GM21367 (cell line): ENCODE measurements at regions not wholly inside any gene's neighbourhood (a gene's known extent, or its start where the extent isn't known, plus 50 kb on each side); places are given as distances from the start of the nearest gene placed in this dataset.
"Not testable (repeated sequence)": the region's sequence is repeated elsewhere in the genome, so short reads cannot be mapped to it uniquely, and the experiment has no call there.

Experiments
- ATAC-seq: cut with Tn5 transposase; IDR thresholded peaks from one replicate; pipeline ENCODE4 v1.9.1; 2021; ENCODE audit not compliant: unreplicated experiment

DNA sequence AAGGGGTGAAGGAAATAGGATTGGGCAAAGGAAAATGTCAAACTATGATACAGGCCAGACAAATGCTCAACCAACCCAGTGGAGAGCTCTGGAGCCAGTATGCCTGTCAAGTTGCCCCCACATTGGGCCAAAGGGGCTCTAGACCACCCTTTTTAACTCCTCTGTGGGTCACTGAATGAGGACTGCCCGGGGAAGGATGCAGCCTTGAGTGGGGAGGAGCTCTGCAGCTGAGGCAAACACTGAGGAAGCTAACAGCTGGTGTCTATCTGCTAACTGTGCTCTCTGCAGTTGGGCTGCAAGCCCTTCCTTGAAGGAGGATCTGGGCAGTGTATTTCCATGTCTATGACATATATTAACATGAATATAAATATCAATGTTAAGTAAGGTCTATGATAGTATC is 98.4 kb upstream of the PRSS16 start:
- ATAC-seq, result no peak

DNA sequence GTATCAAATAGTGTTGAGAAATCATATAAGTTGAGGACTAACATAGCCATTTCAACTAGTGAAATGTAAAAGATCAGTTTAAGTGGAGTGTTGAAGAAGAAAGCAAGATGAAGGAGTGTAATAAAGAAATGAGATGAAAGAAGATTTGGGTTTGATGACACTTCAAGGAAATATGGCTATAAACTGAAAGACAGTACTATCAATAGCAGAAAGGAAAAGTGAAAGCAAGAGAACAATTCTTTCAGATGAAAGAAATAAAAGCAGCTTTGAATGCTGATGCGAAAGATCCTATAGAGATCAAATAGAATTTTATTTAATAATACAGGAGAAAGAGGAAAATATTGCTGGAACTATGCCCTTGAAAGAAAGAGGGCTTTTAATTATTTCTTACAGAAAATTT is 92.8 kb upstream of the PRSS16 start:
- no peak for ATAC-seq

DNA sequence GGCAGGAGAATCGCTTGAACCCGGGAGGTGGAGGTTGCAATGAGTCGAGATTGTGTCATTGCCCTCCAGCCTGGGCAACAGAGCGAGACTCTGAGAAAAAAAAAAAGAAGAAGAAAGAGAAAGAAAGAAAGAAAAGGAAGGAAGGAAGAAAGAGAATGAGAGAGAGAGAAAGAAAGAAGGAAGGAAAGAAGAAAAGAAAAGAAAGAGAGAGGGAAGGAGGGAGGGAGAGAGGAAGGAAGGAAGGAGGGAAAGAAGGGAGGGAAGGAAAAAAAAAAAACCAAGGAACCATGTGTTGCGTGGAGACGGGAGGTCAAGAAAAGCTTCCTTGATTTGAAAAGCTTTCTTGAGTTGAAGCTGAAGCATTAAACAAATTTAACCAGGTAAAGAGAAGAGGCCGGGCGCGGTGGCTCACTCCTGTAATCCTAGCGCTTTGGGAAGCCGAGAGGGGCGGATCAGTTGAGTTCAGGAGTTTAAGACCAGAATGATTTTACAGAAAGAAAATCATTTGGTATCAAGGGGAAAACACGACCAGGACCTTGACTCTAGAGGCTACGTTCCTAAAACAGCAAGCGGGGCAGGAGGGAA is 90.5 kb upstream of the PRSS16 start:
- ATAC-seq, result no peak

DNA sequence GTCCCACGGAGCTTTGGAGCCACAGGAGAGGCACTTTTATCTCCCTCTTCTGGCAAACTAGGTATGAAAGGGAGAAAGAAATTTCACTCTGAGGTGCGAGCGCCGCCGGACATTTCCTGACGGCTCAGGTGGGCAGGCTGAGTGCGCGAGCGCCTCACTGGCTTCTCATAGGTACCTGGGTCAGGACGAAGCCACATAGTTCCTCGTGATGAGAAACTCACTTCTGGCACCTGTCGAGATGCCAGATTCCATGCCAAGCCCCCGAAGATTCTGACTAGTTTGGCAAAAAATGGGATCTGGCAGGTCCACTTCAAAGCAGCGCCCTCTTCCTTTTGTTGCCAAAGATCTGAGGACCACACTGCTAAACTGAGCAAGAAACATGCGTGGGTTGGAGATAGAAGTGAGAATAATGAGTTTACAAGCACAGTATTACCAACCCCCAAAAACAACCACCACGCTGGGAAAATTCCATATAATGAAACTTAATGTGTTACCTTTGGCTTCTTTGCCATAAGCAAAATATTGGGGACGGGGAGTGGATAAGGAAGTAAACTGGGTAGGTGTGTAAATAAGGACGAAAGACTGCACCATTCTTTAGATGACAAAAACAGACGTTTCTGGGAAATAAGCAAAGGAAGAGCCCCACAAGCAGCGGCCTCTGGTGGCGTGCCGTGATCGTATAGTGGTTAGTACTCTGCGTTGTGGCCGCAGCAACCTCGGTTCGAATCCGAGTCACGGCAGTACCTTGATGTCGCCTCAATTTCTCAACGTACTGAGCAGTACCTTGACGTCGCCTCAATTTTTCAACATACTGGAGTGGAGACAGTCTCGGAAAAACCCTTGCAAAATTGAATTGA is 89.8 kb upstream of the PRSS16 start:
- ATAC-seq, result no peak

DNA sequence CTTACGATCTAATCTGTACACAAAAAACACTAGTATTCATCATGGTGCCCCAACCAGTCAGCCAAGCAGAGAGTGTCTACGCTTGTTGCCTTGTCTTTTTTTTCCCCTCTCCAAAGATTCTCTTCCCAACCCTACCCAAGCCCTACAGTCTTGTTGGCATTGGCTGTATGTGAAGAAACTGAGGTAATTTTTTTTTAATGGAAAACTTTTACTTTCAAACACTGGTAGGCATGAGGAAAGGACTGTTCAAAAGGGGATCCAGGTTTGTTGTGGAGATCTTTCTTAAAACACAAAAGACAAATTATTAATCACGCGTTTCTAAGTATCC is 89.2 kb upstream of the PRSS16 start:
- ATAC-seq, result no peak

DNA sequence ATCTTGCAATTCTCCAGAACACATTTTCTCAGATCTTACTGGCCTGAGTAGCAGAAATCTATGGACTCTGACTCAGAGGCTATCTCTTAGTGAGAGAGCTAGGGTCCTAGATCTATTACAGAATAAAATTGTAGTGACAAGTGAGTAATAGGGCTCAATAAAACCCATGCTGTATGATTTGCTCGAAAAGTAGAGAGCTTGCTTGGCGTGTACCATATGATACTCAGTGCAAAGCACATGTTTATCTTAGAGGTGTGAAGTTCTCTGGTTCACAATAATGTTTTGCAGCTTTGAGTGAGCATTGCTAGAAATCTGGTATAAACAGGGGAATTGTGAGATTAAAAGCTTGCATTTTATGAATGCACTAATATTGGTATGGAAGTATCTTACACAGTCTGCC is 87.8 kb upstream of the PRSS16 start:
- ATAC-seq, result no peak

DNA sequence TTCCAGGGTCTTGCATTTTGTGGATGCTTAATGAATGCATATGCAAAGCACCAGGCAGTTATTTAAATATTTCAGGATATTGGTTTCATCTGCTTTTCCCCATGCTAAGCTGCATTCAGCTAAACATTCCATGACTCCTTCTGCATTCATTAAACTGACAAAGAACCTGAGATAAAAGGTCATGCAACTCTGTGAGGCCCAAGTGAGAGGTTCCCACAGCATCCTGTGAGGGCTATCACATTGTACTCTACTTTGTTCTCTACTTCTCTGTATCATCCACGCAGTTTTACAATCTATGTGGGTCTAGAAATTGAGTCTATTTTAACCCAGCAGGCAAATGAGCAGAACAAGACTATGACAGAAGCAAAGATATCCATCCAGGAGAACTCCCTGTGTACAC is 86.4 kb upstream of the PRSS16 start:
- no peak for ATAC-seq

DNA sequence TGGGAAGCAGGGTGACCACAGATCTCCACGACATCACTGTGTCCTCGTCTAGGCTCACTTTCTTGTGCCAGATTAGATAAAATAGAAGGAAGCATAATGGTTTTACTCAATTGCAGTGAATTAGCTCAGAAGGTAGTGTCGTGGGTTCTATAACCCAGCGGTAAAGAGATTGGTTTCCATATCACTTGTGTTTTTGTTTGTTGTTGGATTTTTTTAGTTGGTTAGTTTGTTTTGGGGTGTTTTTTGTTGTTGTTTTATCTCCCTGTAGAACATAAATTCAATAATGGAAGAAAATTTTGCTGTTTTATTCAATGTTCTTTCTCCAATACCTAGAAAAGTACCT is 85.9 kb upstream of the PRSS16 start:
- ATAC-seq, result no peak

DNA sequence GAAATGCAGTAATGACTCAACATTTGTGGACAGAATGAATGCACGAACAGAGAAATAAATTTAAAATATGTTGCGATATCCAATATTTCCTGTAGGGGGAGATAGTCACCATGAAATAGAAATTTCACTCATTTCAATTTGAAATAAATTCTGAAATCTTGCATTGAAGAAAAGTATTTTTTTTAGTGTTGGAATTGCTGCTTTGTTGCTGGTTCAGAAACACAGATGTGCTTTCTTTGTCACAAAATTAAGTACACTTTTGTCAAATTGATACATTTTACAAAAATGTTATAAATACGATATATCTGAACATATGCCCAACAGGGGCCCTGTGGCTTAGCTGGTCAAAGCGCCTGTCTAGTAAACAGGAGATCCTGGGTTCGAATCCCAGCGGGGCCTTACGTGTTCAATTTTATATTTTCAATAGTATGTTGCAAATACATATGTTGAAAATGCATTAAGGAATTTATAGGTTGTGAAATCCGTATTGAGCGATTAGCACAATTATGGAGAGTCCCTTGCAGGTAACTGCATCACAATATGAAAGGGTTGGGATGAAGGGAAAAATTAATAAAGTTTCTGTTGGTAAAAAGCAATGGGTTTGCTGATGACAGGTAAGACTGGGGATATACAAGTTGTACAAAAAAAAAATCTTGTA is 85.4 kb upstream of the PRSS16 start:
- no peak for ATAC-seq

DNA sequence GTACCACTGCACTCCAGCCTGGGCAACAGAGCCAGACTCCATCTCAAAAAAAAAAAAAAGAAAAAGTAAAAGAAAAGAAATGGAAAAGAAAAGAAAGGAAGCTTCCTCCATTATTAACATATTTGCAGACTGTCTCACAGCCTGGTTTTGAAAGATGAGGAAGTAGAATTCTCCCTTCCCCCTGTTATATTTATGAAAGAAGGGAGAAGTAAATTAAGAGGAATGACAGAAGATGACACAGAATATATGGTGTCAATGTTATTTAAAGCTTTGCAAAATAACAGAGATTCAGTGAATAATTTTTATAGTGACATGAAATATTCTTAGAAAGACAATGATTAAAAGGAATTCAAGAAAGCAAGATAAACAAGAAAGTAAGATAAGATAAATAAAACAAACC is 83.7 kb upstream of the PRSS16 start:
- no peak for ATAC-seq

DNA sequence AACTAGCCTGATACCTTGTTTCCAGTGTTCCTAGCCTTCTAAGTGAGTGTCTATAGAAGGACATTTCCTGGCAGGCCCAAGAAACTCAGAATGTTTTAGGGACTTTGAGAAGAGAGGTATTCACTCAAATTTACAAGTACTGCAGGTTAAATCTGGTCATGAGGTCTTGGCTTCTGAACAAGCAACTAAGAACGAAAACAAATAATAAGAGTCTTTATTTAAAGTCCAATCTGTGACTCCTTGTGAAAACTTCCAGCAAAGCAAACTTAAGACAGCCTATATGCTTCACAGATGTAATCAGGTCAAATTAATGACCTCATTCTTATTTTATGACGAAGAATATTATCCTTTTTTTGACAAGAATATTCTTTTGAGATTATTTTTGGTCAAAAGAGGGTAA is 79.4 kb upstream of the PRSS16 start:
- no peak for ATAC-seq

DNA sequence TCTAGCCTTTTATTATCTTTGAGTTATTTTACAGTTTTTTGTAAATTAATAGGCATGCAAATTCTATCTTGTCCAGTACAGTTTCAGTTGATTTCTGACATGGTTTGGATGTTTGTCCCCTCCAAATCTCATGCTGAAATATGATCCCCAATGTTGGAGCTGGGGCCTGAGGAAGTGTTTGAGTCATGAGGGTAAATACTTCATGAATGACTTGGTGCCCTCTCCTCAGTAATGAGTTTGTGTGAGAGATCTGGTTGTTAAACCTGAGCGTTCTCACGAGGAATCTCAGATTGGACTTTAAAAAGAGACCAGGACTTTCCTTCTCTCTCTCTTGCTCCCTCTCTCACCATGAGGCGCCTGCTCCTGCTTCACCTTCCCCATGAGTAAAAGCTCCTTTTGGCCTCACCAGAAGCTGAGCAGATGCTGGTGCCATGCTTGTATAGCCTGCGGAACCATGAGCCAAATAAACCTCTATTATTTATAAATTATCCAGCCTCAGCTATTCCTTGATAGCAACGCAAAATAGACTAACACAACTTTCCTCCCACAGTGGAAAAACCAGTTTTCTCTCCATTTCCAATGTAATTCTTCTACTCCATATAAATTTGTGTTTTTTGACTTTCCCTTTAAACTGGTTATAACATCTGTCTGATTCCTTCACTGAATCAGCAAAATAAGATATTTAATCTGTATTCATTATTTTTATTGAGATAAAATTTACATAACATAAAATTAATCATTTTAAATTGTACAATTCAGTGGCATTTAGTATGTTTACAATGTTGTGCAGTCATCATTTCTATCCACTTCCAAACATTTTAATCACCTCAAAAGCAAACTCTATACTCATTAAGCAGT is 78.7 kb upstream of the PRSS16 start:
- no peak for ATAC-seq

DNA sequence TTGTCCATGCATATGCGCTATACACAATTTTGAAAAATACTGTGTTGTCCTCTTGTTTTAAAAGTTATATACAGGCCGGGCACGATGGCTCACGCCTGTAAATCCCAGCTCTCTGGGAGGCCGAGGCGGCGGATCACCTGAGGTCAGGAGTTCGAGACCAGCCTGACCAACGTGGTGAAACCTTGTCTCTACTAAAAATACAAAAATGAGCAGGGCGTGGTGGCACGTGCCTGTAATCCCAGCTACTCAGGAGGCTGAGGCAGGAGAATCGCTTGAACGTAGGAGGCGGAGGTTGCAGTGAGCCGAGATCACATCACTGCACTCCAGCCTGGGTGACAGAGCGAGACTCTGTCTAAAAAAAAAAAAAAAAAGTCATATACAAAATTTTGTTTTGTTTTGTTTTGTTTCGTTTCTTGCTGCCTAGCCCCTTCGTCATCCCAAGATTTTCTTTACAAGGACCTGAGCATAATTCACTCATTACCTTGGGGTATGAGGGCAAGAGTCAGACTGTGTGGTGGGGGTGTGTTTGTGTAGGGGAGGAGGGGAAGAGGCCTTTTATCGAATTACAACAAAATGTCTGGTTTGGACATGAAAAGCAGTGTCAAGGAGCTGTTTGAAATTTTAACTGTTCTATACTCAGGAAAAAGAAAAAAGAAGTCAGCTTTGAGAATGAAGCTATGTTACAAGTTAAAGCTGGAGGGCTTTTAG is 74.8 kb upstream of the PRSS16 start:
- ATAC-seq, result not testable (repeated sequence)

DNA sequence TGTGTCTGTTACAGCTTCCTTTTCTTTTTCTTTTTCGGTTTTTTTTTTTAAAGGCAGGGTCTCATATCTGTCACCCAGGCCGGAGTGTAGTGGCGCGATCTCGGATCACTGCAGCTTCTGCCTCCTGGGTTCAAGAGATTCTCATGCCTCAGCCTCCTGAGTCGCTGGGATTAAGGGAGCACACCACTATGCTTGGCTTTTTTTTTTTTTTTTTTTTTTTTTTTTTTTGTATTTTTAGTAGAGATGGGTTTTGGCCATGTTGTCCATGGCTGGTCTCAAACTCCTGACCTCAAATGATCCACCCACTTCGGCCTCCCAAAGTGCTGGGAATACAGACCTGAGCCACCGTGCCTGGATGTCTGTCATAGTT is 74.3 kb upstream of the PRSS16 start:
- not testable (repeated sequence) for ATAC-seq

DNA sequence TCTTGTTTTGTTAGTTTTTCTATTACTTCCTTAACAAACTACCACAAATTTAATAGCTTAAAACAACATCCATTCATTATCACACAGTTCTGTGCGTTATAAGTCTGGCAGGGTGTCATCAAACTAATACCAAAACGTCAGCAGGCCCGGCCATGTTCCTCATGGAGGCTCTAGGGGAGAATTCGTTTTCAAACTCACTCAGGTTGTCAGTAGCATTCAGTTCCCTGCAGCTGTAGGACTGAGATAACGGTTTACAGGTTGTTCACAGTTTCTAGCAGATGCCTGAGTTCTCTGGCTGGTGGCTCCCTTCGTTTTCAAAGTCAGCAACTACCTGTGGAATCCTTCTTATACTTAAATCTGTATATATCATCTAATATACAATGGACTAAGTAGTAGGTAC is 72.5 kb upstream of the PRSS16 start:
- ATAC-seq, result no peak

DNA sequence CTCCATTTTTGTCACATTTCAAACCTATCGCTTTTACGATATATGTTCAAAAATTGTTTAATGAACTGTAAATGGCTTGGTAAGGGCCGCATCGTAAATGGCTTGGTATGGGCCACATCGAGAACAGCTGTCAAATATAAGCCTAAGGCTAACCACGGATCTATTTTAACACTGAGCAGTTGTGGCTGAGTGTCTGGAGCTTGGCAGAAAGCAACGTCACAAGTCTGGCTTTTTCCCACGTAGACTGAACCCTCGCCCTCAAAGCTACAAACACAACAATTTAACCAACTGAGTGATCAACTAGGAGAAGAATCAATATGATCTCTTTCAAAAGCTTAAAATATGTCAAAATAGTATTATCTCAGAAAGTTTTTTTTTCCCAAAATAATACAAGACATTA is 71.4 kb upstream of the PRSS16 start:
- no peak for ATAC-seq

DNA sequence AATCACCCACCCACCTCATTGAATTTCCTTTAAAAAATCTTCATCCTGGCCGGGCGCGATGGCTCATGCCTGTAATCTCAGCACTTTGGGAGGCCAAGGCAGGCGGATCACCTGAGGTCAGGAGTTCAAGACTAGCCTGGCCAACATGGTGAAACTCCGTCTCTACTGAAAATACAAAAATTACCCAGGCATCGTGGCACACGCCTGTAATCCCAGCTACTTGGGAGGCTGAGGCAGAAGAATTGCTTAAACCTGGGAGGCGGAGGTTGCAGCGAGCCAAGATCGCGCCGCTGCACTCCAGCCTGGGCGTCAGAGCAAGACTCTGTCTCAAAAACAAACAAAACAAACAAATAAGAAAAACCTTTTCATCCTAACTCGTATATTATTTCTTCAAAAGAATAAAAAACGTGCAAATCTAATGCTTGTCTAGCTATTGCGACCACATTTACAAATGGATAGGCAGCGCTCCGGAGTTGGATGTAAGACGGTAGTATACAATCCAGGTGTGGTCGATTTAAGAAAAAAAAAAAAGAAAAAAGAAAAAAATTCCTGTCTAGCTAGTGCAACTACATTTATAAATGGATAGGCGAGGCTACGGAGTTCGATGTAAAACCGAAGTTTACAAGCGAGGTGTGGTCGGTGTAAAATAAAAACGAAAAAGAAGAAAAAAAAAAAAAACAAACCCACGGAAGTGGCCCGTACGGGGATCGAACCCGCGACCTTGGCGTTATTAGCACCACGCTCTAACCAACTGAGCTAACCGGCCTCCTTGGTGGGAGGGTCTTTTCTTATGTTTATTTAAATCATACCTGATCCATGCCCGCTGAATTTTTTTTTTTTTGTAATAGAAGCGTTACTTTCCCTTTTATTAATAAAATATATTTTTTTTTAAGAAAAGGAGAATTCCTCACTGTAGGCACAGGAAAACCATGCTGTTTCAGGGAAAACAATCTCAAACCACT is 70.7 kb upstream of the PRSS16 start:
- no peak for ATAC-seq

DNA sequence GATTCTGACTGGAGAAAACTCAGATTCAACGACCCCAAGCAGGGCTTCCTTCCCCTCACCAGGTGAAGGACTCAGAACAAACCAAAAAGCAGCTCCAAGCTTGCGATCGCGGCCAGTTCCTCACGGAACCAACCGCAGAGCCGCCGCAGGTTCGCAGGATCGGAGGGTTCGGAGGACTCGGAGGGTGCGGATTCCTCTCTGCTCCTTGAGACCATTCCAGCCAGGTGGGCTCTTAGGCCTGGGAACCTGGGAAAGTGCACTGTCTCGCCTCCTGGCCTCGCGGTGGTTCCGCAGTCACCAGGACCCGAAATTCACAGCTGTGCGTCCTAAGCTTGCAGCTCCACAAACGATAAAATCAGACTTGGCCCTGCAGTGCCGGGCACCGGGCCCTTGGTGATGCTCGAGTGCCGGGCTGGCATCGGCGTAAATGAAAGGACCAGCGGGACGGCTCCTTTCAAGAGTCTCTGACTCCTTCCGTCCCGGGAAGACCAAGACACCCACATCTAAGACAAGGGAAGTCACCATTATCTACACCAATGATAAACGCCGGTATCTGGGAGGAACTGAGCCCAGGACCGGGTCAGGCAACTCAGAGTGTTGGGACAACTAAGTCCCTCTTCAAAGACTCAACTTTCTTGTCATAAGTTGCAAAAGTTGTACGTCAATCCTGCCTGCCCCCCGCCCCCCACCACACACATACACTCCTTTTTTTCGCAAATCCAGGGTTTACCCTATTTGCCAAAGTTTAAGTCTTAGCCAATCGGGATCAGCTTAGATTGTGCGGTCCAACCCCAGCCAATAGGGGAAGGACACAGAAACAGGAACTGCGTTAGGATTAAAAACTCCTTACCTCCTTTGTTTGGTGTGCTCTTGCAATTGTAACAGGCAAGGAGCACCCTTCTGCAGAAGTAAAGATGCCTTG is 69.8 kb upstream of the PRSS16 start:
- ATAC-seq, result no peak

DNA sequence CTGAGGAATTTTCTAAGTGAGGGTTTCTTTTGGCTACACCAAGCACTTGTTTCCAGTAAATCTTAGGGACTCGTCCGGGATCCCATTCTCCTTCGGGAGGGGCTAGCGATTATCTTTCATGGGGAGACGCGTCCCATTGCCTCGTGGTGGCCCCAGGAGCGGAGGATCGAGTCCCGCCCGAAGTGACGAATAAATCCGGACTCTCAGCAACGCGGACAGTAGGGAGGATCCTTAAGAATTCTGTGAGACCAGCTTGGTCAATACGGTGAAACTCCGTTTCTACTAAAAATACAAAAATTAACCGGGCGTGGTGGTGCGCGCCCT is 69.1 kb upstream of the PRSS16 start:
- ATAC-seq, result no peak
